NCI-H460 (cell line): ENCODE measurements at regions not wholly inside any gene's neighbourhood (a gene's known extent, or its start where the extent isn't known, plus 50 kb on each side); places are given as distances from the start of the nearest gene placed in this dataset.

Source experiments
- DNase-seq: peaks from one replicate; pipeline ENCODE4 v3.0.0-alpha.2; 2016; ENCODE audit warnings: low read depth; ENCODE audit errors: extremely low read depth

- DNase-seq, result no peak
Observed at GRCh38 chr7:108809356-108809755, 239.7 kb downstream of the DNAJB9 start.

DNA sequence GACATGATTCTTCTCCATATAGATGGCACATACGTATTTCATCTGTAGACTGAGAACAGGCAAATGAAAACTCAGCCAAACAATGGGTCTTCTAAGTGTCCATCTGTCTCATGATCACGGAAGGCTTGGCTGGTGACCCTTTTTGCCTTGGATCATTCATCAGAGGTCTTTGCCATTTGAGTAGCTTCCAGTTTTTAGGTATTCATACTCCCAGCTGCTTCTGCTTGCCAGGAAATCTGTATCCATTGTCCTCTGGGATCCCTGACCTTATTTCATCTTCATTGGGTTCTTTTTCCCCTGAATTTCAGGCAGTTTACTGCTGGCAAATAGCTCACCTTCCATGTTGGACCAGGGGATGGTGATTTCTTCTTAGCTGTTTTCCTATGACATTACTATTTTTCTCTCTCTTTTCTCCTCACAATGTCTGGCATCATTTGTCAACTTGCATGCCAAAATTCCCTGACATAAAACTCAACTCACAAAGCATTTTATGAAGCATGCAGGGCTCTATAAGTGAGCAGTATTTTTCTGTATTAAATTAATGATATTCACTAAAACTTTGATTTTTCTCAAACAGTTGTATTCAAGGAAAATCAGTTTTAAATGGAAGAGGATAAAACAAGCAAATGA is 241.2 kb downstream of the DNAJB9 start:
- DNase-seq, result no peak

- DNase-seq, result no peak
Observed at GRCh38 chr7:108813251-108814014, 243.8 kb downstream of the DNAJB9 start.

- DNase-seq, result no peak
Observed at GRCh38 chr7:108815815-108816214, 246.1 kb downstream of the DNAJB9 start.

DNA sequence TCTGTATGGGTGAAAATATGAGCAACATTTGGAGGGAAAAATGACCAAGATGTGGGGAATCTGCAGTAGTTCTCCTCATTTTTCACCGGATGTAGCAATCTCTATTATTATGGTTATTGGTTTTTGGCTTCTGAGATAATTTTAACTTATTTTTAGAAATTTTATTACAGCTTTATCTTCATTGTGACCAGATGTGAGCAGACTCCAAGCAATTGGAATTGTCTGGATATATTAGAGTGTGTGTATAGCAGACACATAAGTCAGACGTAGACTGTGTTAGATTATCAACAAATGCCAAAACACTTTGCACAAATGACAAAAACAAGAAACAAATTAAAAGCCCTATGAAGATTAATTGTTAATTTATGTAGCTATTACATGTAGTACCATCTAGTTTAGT is 249.1 kb downstream of the DNAJB9 start:
- DNase-seq, result no peak

- DNase-seq, result peak; percentile 25
Observed at GRCh38 chr7:108824840-108825580, 255.3 kb downstream of the DNAJB9 start.

DNA sequence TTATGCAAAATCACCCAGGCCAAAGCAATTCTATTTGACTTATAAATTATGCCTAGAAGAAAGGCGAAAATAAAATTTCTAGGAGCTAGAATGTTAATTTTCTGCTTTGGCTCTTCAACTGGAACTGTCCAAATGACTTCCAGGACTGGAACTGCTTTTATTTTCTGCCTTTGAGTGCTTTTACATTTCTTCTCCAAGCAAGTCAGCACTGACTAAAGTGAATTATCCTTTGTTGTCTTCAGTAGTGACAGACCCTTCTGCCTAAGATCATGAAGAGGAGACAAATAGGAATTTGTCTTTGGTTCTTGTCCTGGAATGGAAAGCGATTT is 255.9 kb downstream of the DNAJB9 start:
- no peak for DNase-seq

DNA sequence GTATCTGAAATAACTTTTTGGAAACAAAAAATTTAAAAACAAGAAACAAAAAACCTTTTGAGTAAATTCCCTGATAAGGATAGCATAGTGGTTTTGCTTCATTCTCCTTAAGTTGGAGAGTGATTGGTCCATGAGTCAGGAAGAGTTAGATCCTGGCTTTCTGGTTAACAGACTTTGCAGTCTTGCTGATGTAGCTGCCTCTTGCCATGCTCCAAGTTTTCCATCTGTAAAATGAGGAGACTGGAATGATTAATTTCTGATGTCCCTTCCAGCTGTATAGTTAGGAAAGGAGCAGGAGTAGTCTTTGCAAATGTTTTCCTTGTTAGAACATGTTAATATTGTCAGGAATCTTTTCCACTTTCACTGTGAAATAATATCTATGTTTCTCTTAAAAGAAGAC is 266.6 kb downstream of the DNAJB9 start:
- no peak for DNase-seq

DNA sequence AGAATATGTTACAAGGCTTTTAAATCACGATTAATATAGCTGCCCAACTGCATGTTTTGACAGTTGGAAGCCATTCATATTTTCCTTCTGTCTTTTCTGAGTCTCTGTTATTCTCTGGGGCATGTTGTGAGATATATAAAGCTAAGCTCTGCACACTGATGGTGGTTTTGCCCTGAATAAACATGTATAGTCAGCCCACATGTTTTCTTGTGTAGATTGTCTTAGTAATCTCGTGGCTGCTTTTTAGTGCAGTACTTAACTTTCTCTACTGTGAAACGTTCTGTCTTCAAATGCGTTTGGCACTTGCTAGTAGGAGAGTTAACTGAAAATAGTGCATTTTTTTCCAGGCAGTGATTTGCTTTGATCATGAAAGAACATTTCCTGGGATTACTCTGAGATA is 268.5 kb downstream of the DNAJB9 start:
- DNase-seq, result no peak

DNA sequence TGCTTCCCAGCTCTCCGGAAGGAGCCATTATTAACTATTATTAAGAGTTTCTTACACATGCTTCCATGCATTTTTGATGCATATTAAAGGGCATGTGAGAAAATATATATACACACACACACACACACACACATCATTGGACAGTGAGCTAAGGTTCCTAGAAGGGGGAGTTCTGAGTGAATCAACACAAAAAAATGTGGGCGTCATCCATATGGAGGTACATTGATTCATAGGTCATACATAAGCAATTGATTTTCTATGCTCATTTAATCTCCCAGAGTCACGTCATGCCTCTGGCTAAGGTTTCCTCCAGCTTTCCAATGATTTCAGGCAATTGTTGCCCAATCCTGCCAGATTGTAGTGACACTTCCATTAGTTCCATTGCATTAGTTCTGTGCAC is 269.4 kb downstream of the DNAJB9 start:
- DNase-seq, result no peak

- DNase-seq, result no peak
Observed at GRCh38 chr7:108845951-108846350, 276.3 kb downstream of the DNAJB9 start.

- DNase-seq, result no peak
Observed at GRCh38 chr7:108846471-108846870, 276.8 kb downstream of the DNAJB9 start.

- DNase-seq, result no peak
Observed at GRCh38 chr7:108848486-108848885, 278.8 kb downstream of the DNAJB9 start.

DNA sequence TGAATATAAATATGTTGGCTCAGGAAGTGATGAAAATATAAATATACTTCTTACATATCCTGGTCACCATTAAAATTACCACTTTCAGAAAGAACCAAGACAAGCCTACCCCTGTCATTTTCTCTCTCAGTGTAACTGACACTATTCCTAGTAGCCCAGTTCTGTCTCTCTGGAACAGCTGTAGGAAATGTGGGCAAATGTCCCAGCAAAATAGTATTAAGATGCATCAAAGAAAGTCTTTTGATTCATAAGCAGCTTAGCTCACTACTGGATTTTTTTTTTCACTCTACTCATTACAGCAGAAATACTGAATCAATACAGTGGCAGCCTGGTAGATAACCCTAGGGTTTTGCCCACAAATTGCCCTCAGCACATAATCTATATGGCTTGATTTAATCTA is 290.9 kb downstream of the DNAJB9 start:
- DNase-seq, result no peak

DNA sequence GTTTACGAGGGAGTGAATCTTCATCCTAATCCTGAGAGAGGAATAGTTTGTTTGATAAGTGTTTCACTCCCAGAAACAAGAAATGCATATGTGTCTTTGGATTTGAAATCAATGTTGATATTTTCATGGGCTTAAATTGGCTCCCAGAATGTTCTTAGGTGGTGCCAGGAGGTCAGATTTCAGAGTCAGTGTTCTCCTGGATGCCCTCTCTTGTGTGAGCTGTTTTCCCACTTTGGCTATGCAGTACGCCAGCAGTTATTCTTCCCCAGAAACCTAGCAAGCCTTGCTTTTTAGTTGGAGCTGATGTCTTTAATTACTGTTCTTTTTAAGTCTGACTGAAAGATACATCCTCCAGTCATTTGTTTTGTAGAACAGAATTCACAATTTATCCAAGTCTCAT is 291.4 kb downstream of the DNAJB9 start:
- DNase-seq, result no peak

DNA sequence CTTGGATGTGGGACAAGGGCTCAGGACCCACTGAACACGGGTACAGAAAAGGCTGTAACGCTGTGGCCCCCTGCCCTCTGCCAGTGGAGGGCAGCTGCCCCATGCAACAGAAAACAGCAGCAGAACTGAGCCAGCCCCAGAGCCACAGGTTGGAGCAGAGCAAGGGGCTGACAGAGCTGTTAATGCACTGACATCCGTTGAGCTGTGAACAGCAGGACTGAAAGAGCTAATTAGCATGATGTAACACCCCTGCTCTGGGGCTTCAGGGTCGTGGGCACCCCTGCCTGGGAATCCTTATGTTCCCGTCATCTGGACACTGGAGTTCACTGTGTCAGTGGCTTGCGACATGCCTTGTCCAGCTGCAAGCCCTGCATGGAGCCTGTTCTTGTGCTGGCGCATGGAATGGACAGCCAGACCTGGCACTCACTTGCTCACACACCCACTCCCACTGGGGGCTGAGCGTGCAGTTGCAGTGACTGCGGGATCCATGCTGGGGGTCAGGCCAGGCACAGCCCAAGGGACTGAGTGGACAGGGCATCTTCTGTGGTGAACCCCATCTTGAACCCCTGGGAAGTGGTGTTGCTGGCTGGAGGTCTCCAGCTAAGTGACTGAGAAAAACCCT is 293.7 kb downstream of the DNAJB9 start:
- DNase-seq, result no peak

GRCh38 chr7:108869070-108869469 is 299.4 kb downstream of the DNAJB9 start:
- DNase-seq, result no peak

DNA sequence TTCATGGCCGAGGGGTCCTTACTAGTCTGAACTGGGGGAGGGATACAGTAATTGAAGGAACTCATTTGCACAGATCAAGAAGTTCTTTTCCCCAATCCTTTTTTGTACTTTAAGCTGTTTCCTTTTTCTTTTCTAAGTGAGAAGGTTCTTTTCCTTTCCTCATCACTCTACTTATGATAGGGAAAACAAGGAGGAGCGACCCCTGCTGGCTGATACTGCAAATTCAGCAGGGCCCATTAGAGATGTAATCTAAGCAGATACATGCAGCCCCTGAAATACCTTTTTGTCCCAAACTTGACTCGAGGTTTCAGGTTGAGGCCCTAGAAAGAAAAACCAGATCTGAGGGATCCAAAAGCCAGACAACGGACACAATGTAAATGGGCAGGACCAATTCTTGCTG is 305.5 kb downstream of the DNAJB9 start:
- DNase-seq, result no peak

GRCh38 chr7:108890862-108891261 is 321.2 kb downstream of the DNAJB9 start:
- no peak for DNase-seq

- no peak for DNase-seq
Observed at GRCh38 chr7:108908456-108908855, 338.8 kb downstream of the DNAJB9 start.

GRCh38 chr7:108911016-108911415 is 341.3 kb downstream of the DNAJB9 start:
- no peak for DNase-seq

DNA sequence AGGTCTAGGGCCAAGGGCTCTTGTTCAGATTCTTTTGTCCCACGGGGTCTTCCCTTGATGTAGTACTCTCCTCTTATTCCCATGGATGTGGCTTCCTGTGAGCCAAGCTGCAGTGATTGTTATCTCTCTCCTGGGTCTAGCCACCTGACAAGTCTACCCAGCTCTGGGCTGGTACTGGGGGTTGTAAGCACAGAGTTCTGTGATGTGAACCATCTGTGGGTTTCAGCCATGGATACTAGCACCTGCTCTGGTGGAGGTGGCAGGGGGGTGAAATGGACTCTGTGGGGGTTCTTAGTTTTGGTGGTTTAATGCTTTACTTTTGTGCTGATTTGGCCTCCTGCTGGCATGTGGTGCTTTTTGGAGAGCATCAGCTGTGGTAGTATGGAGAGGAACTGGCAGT is 350.8 kb downstream of the DNAJB9 start:
- DNase-seq, result no peak
